SK-N-SH (cell line): ENCODE measurements at regions not wholly inside any gene's neighbourhood (a gene's known extent, or its start where the extent isn't known, plus 50 kb on each side); places are given as distances from the start of the nearest gene placed in this dataset.

Experiments
- CTCF ChIA-PET: fragments of 300-600, 350-600 bp; formaldehyde crosslinking; extraction: SDS; loops from one replicate; lab custom pipeline; 2021; lab: Yijun Ruan, JAX
- POLR2A ChIA-PET: fragments of 350-600 bp; sonication (Branson Sonifier 250); formaldehyde crosslinking; extraction: SDS; loops from one replicate; lab custom pipeline; 2020; ENCODE audit warnings: antibody characterized with exemption, inconsistent platforms; lab: Yijun Ruan, JAX
- DNase-seq: peaks from one replicate; pipeline ENCODE4 v3.0.0; 2012
- H2AFZ ChIP-seq: fragments of 200-600 bp; sonication (generic); 2 replicates; pipeline ENCODE4 v1.8.1; 2016; ENCODE audit warnings: antibody characterized with exemption, mild to moderate bottlenecking, low read depth
- H3F3A ChIP-seq: fragments of 200-600 bp; sonication (generic); replicated peaks from 2 replicates; pipeline ENCODE3; 2016; ENCODE audit warnings: antibody characterized with exemption, mild to moderate bottlenecking; ENCODE audit not compliant: insufficient read depth
- H3K27ac ChIP-seq, 2 experiments: fragments of 200-500 bp in 1 of 2; fragments of 200-600 bp in 1 of 2; sonication (Bioruptor generic) in 1 of 2; sonication (generic), shearing (Covaris generic) in 1 of 2; 2 replicates each; pipeline versions ENCODE4 v1.5.1 to v1.6.1; 2014 to 2016; ENCODE audit warnings: low read depth in 2 of 2, inconsistent platforms in 1 of 2, low read length in 1 of 2, mild to moderate bottlenecking in 1 of 2, mixed read lengths in 1 of 2
- H3K27me3 ChIP-seq: fragments of 200-600 bp; sonication (generic), shearing (Covaris generic); 2 replicates; pipeline ENCODE4 v1.6.1; 2016; ENCODE audit warnings: mixed run types; ENCODE audit not compliant: insufficient read depth
- H3K36me3 ChIP-seq, 2 experiments: fragments of 200-500 bp in 1 of 2; fragments of 200-600 bp in 1 of 2; sonication (Bioruptor generic) in 1 of 2; sonication (generic) in 1 of 2; replicated peaks in 1 of 2; 2 replicates each; pipeline versions ENCODE3 to v1.5.1; 2014 to 2016; ENCODE audit warnings: low read length in 1 of 2, mild to moderate bottlenecking in 1 of 2; ENCODE audit not compliant: insufficient read depth in 2 of 2, control insufficient read depth in 1 of 2
- H3K4me1 ChIP-seq, 2 experiments: fragments of 200-500 bp in 1 of 2; fragments of 200-600 bp in 1 of 2; sonication (Bioruptor generic) in 1 of 2; sonication (generic), shearing (Covaris generic) in 1 of 2; 2 replicates each; pipeline versions ENCODE4 v1.5.1 to v1.6.1; 2014 to 2016; ENCODE audit warnings: low read depth in 1 of 2, low read length in 1 of 2, mixed run types in 1 of 2; ENCODE audit not compliant: insufficient read depth in 2 of 2, control insufficient read depth in 1 of 2
- H3K4me2 ChIP-seq: fragments of 200-600 bp; sonication (generic), shearing (Covaris generic); 2 replicates; pipeline ENCODE4 v1.6.1; 2017; ENCODE audit warnings: mixed run types
- H3K4me3 ChIP-seq, 2 experiments: fragments of 200-500 bp in 1 of 2; fragments of 200-600 bp in 1 of 2; sonication (Bioruptor generic) in 1 of 2; sonication (generic), shearing (Covaris generic) in 1 of 2; 2 replicates each; pipeline versions ENCODE4 v1.5.1 to v1.8.1; 2014 to 2016; ENCODE audit warnings: low read depth in 2 of 2, inconsistent platforms in 1 of 2, low read length in 1 of 2, mild to moderate bottlenecking in 1 of 2, mixed read lengths in 1 of 2, moderate library complexity in 1 of 2
- H3K79me2 ChIP-seq: fragments of 200-600 bp; sonication (generic); 2 replicates; pipeline ENCODE4 v1.8.1; 2017; ENCODE audit warnings: mild to moderate bottlenecking; ENCODE audit not compliant: insufficient read depth
- H3K9ac ChIP-seq: fragments of 200-600 bp; sonication (generic); 2 replicates; pipeline ENCODE4 v1.6.1; 2017; ENCODE audit warnings: mixed run types
- H3K9me2 ChIP-seq: fragments of 200-600 bp; sonication (generic); 2 replicates; pipeline ENCODE4 v1.6.1; 2017; ENCODE audit warnings: mixed run types
- H3K9me3 ChIP-seq: fragments of 200-600 bp; sonication (generic); 2 replicates; pipeline ENCODE4 v1.6.1; 2017; ENCODE audit warnings: mixed run types, mild to moderate bottlenecking, moderate library complexity
- H4K20me1 ChIP-seq: fragments of 200-600 bp; sonication (generic); 2 replicates; pipeline ENCODE4 v1.6.1; 2017; ENCODE audit warnings: mild to moderate bottlenecking, mixed run types; ENCODE audit not compliant: insufficient read depth
- ELF1 ChIP-seq: IDR thresholded peaks from 2 replicates; pipeline ENCODE4 v1.4.0; 2012
- EP300 ChIP-seq, 2 experiments: IDR thresholded peaks; 2 replicates each; pipeline versions ENCODE4 v1.4.0 to v1.6.1; 2012; ENCODE audit warnings: borderline replicate concordance in 1 of 2, low read depth in 1 of 2, low read length in 1 of 2
- EZH2phosphoT487 ChIP-seq: fragments of 200-600 bp; sonication (generic); IDR thresholded peaks from 2 replicates; pipeline ENCODE4 v1.6.1; 2017; ENCODE audit warnings: low read depth, mixed run types, mild to moderate bottlenecking, antibody characterized with exemption, moderate library complexity, borderline replicate concordance
- FOXJ3 ChIP-seq: sonication (generic); formaldehyde crosslinking; IDR thresholded peaks from 2 replicates; pipeline ENCODE4 v1.5.1; 2020; ENCODE audit warnings: mild to moderate bottlenecking, missing genetic modification reagents
- GABPA ChIP-seq: IDR thresholded peaks from 2 replicates; pipeline ENCODE4 v1.4.0; 2012; ENCODE audit warnings: low read depth, mild to moderate bottlenecking
- JUND ChIP-seq: IDR thresholded peaks from 2 replicates; pipeline ENCODE4 v1.4.0; 2012
- MAX ChIP-seq: IDR thresholded peaks from 2 replicates; pipeline ENCODE4 v1.4.0; 2012; ENCODE audit warnings: low read depth
- MEF2A ChIP-seq: IDR thresholded peaks from 2 replicates; pipeline ENCODE4 v1.4.0; 2012; ENCODE audit warnings: low read depth, borderline replicate concordance
- MXI1 ChIP-seq: IDR thresholded peaks from 2 replicates; pipeline ENCODE4 v1.6.1; 2012; ENCODE audit warnings: mild to moderate bottlenecking, low read depth, low read length, improper control_type of control experiment
- NFIC ChIP-seq: IDR thresholded peaks from 2 replicates; pipeline ENCODE4 v1.4.0; 2012; ENCODE audit warnings: borderline replicate concordance
- NRF1 ChIP-seq: IDR thresholded peaks from 2 replicates; pipeline ENCODE4 v1.6.1; 2012; ENCODE audit warnings: low read depth, mild to moderate bottlenecking, low read length
- POLR2AphosphoS5 ChIP-seq: IDR thresholded peaks from 2 replicates; pipeline ENCODE4 v1.6.1; 2012; ENCODE audit warnings: low read depth, low read length
- RFX5 ChIP-seq: IDR thresholded peaks from 2 replicates; pipeline ENCODE4 v1.6.1; 2012; ENCODE audit warnings: mild to moderate bottlenecking, improper control_type of control experiment, low read length
- RXRA ChIP-seq: IDR thresholded peaks from 2 replicates; pipeline ENCODE4 v1.4.0; 2012; ENCODE audit warnings: low read depth, mild to moderate bottlenecking, borderline replicate concordance
- SIN3A ChIP-seq: IDR thresholded peaks from 2 replicates; pipeline ENCODE4 v1.6.1; 2012; ENCODE audit warnings: low read depth, mild to moderate bottlenecking, low read length, moderate library complexity, borderline replicate concordance
- TAF1 ChIP-seq: IDR thresholded peaks from 2 replicates; pipeline ENCODE4 v1.6.1; 2012; ENCODE audit warnings: low read depth, mild to moderate bottlenecking, low read length, moderate library complexity, borderline replicate concordance
- TCF12 ChIP-seq: IDR thresholded peaks from 2 replicates; pipeline ENCODE4 v1.4.0; 2012
- TEAD4 ChIP-seq: IDR thresholded peaks from 2 replicates; pipeline ENCODE4 v1.4.0; 2012; ENCODE audit warnings: mild to moderate bottlenecking, borderline replicate concordance; ENCODE audit not compliant: insufficient read depth
- ZBTB33 ChIP-seq: IDR thresholded peaks from 2 replicates; pipeline ENCODE4 v1.4.0; 2012; ENCODE audit warnings: low read depth, borderline replicate concordance
- WGBS: methylation state at CpG from one replicate; pipeline ENCODE4 v1.1.6; 2017; ENCODE audit warnings: low lambda C conversion rate; 5-methylcytosine and 5-hydroxymethylcytosine counted together
- TF ChIP-seq, protein P1 (sequence below): fragments of 150-350 bp; IDR thresholded peaks from 2 replicates; pipeline ENCODE4 v1.6.1; 2017; ENCODE audit warnings: antibody characterized with exemption, low read length, low read depth, borderline replicate concordance
- TF ChIP-seq, protein P2 (sequence below): IDR thresholded peaks from 2 replicates; pipeline ENCODE4 v1.6.1; 2012; ENCODE audit warnings: mild to moderate bottlenecking, low read depth, low read length, moderate library complexity

DNA sequence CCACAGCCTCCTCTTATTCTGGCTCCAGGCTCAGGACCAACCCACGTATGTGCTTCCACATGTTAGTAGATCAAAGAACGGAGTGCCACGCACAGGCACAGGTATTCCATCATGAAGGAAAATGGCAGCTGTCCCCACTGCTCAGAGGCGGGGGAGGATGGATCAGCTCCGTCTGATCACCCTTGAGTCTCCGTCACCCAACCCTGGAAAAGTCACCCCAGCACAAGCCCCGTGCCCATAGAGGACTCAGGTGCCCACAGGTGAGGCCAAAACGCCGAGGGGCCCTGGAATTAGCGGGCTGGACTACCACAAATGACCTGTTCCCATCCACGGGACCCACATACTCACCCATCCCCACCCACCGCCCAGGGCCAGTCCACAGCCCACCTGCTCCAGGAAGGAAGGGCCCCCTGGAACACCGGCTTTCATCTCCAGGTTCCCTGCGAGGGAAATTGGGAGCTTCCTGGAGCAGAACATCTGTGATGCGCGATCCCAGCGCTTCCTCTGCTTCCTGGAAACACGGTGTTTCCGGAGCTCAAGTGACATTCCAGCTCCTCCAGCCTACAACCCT, 120.5 kb upstream of the SPACA7 start:
- Histone ChIP-seq H3K27me3 (peaks cover 49% of the 10 kb centered on the region), H3K79me2 (no peaks in the 10 kb centered on the region), H3K9ac (no peak overlapping the region), H3F3A (no peaks in the 10 kb centered on the region), H3K27ac (no peak overlapping the region), H4K20me1 (no peaks in the 10 kb centered on the region), H3K36me3 (no peaks in the 10 kb centered on the region), H2AFZ (no peak overlapping the region), H3K4me1 (no peaks in the 10 kb centered on the region), H3K4me2 (no peak overlapping the region), H3K4me3 (no peak overlapping the region), H3K9me3 (no peaks in the 10 kb centered on the region), H3K9me2 (no peaks in the 10 kb centered on the region)
- WGBS, result 0% methylated on average over 1 of the region's 19 CpGs
- ChIA-PET POLR2A (no interaction called here), CTCF (no interaction called here)
- DNase-seq, result no peak
- TF ChIP-seq MXI1 (no peak), EZH2phosphoT487 (no peak), NFIC (no peak), ZBTB33 (no peak), FOXJ3 (no peak), POLR2AphosphoS5 (no peak), TAF1 (no peak), SIN3A (no peak), JUND (no peak), MAX (no peak), ELF1 (no peak)
- TF ChIP-seq, protein P1, sequence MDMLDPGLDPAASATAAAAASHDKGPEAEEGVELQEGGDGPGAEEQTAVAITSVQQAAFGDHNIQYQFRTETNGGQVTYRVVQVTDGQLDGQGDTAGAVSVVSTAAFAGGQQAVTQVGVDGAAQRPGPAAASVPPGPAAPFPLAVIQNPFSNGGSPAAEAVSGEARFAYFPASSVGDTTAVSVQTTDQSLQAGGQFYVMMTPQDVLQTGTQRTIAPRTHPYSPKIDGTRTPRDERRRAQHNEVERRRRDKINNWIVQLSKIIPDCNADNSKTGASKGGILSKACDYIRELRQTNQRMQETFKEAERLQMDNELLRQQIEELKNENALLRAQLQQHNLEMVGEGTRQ, result no peak
- TF ChIP-seq, all 33 proteins: peak for 0

DNA sequence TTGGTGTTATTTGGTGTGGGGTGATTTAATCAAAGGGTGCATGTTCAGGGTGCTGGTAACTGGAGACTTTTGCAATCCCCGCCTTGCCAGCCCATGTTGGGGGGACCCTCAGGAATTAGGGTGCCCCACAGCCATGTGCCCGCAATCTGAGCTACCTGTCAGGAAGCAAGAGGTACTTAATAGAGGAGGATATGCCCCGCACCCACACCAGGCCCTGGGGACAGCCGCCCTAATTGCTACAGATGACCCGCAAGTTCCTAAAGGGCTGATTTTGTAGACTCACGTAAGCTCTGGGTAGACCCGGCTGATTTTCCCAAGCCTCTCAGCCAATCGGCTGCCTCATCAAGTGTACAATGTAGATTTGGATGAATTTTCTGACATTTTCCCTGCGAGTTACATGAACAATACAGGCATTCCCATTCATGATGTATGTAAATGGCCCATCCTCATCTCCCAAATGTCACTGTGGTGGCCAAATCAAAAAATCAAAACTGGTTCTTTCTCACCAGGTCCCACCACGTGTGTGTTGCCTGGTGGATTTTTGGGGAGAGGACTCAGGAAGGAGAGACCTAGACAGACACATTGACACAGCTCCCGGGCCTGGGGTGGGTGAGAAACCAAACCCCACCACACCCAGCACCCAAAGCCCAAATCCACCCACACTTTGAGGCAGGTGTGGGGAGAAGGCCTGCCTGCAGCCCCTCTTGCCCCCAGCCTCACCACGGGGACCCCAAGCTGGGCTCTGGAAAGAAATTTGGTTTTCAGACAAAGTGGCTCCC, 119.2 kb upstream of the SPACA7 start:
- Histone ChIP-seq H3K9me3 (no peaks in the 10 kb centered on the region), H3K79me2 (no peaks in the 10 kb centered on the region)
- 9% methylated on average over 11 of the region's 12 CpGs for WGBS
- TF ChIP-seq TCF12 (no peak), MXI1 (no peak), MAX (no peak), ELF1 (no peak), EP300 (IDR thresholded peaks at IDR 0.05; ENCODE audit: borderline replicate concordance in 1 of 2, low read depth in 1 of 2, low read length in 1 of 2) (no peak), NRF1 (no peak), RXRA (no peak), NFIC (no peak), TEAD4 (no peak), MEF2A (no peak), RFX5 (no peak), JUND (no peak), GABPA (no peak)
- TF ChIP-seq, protein P2, sequence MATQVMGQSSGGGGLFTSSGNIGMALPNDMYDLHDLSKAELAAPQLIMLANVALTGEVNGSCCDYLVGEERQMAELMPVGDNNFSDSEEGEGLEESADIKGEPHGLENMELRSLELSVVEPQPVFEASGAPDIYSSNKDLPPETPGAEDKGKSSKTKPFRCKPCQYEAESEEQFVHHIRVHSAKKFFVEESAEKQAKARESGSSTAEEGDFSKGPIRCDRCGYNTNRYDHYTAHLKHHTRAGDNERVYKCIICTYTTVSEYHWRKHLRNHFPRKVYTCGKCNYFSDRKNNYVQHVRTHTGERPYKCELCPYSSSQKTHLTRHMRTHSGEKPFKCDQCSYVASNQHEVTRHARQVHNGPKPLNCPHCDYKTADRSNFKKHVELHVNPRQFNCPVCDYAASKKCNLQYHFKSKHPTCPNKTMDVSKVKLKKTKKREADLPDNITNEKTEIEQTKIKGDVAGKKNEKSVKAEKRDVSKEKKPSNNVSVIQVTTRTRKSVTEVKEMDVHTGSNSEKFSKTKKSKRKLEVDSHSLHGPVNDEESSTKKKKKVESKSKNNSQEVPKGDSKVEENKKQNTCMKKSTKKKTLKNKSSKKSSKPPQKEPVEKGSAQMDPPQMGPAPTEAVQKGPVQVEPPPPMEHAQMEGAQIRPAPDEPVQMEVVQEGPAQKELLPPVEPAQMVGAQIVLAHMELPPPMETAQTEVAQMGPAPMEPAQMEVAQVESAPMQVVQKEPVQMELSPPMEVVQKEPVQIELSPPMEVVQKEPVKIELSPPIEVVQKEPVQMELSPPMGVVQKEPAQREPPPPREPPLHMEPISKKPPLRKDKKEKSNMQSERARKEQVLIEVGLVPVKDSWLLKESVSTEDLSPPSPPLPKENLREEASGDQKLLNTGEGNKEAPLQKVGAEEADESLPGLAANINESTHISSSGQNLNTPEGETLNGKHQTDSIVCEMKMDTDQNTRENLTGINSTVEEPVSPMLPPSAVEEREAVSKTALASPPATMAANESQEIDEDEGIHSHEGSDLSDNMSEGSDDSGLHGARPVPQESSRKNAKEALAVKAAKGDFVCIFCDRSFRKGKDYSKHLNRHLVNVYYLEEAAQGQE, result no peak

More for the DNA sequence above, 119.2 kb upstream of the SPACA7 start:
- peaks cover 39% of the 10 kb centered on the region for H3K27me3 ChIP-seq
- H3K27ac ChIP-seq, result no peak overlapping the region
- H2AFZ ChIP-seq, result no peak overlapping the region
- no peak for DNase-seq
- H3K9me2 ChIP-seq, result no peaks in the 10 kb centered on the region
- ChIA-PET POLR2A (no interaction called here), CTCF (no interaction called here)
- no peaks in the 10 kb centered on the region for H3F3A ChIP-seq
- no peak overlapping the region for H3K9ac ChIP-seq
- H3K4me1 ChIP-seq, result no peaks in the 10 kb centered on the region
- H3K4me2 ChIP-seq, result no peak overlapping the region
- no peak overlapping the region for H3K4me3 ChIP-seq
- no peaks in the 10 kb centered on the region for H3K36me3 ChIP-seq
- no peaks in the 10 kb centered on the region for H4K20me1 ChIP-seq
